ENCODE measurements at regions not wholly inside any gene's neighbourhood (a gene's known extent, or its start where the extent isn't known, plus 50 kb on each side); places are given as distances from the start of the nearest gene placed in this dataset.

DNA sequence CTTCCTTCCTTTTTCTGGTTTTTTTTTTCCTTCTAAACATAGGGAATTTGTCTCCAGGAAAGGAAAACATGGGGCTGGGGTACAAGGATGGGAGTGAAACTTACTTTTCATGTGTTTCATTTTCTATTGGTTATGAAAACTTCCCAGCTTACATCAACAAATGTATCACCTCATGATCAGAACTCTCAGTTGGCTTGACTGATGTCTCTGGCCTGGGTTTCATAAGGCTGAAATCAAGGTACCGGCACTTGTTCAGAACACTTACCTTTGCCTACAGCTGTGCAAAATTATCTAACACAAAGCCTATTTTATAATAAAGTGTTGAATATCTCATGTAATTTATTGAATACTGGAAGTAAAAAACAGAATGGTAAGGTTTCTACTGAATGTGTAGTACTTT lies 91.8 kb upstream of the STT3B start:
- no peak for DNase-seq

DNA sequence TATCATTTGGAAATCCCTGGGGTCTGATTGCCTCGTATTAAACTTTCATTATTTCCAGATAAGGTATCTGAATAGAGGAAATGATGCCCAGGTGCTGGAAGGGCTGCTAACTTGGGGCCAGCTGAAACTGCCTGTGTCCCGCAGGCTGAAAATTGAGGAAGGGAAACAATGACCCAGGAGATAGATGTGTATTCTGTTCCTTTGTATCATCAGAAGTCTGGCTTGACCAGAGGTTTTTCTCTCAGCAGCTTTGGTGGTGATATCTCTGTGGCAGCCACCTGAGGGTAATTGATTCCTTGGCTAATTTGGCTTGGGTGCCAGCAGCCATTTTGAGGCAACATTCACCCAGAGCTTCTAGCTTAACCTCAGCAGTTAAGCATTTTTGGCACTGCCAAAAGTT lies 90.0 kb upstream of the STT3B start:
- DNase-seq: no peak

DNA sequence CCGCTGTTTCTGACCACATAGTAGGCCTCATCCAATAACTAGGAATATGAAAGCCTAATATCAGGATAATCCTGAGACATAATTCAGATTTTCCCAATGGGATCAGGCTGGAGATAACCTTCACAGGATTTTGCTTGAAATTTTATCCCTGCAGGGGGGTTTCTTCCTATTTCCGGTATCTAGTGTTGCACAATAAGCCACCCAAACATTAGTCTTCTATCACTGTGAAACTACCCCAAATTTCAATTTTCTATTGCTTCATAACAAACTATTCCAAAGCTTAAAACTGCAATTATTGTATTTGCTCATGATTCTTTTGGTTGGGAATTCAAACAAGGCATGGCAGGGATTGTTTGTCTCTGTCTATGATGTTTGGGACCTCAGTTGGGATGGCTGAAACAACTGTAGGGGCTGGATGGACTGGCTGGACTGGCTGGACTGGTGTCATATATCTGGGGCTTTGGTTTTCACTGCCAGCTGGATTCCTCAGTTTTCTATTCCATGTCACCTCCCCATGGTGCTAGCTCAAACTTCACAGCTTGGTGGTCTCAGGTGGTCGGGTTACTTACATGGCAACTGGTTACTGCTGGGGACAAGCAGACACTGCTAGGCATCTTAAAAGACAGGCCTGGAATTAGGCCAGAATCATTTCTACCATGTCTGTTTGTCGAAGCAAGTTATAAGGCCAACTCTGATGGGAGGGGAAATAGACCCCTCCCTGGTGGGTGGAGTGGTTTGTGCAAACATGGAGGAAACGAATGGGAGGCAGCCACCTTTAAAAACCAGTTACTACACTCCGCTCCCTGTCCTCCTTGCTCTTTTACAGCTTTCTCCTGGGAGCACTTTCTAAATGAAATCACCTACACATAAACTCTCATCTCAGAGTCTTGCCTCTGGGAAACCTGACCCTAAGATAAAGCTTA lies 88.2 kb upstream of the STT3B start:
- no peak for DNase-seq

DNA sequence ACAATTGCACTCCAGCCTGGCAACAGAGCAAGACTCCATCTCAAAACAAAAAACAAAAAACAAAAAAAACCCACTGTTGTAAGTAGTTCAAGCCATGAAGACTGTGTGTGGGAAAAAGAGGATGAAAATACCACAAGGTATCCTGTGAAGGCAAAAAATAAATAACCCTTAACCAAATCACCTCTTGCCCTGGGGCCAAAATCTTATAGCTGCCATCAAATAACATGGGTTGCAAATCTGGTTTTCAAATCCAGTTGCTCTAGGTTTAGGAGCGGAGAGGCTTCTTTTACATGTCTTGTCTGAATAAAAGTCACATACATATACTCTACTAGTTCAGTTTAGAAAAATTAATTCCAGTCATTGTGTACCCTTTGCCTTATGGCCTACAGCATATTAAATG lies 87.0 kb upstream of the STT3B start:
- no peak for DNase-seq

DNA sequence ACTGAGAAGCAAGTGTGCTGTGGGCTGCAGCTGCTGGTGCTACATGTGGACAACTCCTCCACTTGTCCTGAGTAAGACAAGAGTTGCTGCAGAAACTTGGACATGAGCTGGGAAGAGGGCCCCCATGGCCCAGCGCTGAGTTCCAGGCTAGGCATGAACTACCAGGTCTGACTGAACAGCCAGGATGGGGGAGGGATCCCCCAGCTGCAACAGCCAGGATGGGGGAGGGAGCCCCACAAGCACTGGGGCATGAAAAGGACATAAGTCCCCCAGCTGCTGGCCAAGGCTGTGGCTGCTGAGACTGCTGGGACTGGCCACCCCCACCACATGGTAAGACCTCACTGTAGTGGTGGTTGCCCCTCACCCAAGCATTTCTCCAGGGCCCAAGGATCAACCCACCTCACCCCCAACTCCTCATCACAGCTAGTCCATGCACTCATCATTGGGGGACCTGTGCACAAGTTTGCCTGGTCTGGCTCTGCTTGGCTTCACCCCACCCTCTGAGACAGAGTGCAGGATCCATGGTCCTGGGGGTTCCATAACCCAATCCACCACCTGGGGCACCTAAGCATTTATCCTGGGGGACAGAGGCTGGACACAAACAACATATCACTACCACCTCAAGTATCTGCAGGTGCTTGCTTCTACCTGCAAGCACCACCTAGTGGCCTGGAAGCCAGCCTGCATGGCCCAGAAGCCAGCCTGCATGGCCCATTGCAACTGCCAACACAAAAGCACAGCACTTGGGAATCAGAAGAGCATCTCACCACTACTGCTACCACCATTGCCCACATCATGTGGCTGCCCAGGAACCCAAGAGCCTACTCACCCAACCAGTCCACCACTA lies 84.5 kb upstream of the STT3B start:
- DNase-seq: no peak

DNA sequence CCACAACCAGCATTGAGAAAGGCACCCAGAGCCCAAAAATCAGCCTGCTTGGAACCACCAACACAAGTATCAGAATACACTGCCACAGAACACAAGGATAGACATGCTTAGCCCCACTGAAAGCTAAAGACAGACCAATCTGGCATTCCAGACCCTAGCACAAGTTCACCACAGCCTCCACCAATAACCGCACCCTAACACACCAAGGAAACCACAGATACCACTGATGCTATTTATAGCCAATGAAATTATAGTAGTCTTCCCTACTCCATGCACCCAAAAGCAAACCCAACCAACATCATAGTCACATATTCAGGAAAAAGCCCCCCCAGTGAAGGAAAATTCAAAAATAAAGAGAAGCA lies 83.9 kb upstream of the STT3B start:
- no peak for DNase-seq

DNA sequence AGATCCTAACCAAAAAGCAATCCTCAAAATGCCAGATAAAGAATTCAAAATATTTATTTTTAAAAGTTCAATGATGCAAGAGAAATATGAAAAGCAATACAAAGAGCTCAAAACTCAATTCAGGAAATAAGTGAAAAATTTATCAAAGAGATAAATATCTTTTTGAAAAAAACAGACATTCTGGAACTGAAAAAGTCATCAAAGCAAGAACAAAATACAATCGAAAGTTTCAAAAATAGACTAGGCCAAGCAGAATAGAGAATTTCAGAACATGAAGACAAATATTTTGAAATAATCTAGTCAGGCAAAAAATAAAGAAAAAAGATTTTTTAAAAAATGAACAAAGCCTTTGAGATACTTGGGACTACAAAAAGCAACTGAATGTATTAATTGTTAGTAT lies 83.4 kb upstream of the STT3B start:
- no peak for DNase-seq

DNA sequence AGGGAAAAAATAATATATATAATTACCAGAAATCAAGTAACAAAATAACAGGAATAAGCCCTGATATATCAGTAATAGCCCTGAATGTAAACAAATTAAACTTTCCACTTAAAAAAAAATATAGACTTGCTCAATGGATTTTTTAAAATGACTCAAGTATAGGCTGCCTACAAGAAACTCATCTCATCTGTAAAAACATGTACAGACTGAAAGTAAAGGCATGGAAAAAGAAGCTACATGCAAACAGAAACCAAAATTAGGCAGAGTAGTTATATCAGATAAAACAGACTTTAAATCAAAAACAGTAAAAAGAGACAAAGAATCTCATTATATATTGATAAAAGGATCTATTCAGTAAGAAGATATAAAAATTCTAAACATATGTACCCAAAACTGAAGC lies 82.4 kb upstream of the STT3B start:
- DNase-seq: no peak

DNA sequence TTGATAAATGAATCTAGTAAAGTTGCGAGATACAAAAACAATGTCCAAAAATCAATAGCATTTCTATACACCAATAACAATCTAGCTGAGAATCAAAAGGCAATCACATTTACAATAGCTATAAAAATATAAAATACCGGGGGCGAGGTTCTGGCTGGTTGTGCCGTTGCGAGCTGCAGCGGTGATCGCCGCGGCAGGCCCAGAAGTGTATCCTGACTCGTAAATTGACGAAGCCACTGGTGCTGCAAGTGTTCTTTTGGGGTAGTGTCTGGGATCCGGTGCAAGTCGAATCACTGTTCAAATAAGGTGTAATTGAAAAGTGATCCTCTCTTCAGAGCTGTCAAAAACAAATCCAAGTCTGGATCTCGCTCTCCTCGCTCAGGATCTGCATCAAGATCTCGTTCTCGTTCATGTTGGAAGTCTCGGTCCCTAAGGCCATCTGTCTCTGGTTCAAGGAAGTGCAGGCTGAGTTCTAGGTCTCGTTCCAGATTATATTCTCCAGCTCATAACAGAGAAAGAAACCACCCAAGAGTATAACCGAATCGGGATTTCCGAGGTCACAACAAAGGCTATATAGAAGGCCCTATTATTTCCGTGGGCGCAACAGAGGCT lies 80.1 kb upstream of the STT3B start:
- DNase-seq: no peak

DNA sequence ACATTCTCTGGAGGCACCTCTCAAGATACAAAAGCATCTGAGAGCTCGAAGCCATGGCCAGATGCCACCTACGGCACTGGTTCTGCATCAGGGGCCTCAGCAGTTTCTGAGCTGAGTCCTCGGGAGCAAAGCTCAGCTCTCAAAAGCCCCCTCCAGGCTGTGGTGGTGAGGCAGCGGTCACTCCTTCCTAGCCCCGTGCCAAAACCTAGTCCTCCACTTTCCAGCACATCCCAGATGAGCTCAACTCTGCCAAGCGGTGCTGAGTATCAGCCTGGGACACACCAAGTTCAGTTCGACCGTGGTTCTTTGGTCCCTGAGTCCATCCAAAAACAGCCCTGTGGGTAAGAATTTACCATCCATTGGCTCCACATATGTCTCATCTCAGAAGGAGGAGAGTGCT lies 79.3 kb upstream of the STT3B start:
- no peak for DNase-seq

DNA sequence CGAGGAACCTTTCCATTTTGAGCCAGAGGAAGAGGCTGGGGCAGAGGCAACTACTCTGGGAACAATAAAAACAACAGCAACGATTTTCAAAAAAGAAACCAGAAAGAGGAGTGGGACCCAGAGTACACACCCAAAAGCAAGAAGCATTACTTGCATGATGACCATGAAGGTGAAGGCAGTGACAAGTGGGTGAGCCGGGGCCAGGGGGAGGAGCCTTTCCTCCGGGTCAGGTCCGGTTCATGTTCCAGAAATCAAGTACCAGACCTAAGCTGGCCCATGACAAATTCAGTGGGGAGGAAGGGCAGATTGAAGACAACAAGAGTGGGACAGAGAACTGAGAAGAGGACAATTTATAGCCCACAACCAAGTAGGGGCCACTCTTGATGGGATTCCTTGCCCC lies 77.2 kb upstream of the STT3B start:
- DNase-seq: no peak

DNA sequence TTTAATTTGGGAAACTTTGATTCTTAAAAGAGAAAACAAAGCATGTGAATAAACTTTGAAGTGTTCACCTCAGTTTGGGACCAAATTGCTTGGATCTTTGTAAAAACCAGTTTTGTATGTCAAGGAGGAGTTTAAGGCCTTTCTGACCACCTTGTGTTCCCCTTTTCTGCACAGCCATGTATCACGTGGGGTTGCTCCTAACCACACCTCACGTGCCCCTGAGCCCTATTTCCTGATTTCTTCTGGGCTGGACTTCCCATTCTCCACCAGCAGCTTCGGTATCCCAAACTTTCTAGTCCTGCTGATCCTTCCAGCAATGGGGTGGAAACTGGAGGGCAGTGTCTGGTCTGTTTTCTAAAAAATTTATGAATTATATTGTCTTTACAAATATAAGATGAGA lies 76.4 kb upstream of the STT3B start:
- DNase-seq: no peak

DNA sequence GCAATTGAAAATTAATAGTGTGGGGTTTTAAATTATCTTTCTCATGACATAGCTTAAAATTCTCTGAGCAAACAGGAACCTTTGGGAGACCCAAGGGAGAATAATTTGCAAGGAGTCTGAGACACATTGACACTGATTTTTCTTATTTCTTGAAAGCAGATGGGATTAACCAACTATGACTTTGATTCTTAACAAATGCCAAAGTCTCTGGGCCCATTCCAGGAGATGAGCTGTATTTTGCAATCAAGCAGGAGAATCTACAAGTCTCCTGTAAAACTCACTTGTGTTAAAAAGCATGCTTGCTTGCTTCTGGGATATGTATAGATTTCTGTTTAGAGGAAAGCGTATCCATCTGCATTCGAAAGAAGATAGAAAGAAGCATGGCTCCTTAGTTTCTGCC lies 71.3 kb upstream of the STT3B start:
- DNase-seq: no peak

DNA sequence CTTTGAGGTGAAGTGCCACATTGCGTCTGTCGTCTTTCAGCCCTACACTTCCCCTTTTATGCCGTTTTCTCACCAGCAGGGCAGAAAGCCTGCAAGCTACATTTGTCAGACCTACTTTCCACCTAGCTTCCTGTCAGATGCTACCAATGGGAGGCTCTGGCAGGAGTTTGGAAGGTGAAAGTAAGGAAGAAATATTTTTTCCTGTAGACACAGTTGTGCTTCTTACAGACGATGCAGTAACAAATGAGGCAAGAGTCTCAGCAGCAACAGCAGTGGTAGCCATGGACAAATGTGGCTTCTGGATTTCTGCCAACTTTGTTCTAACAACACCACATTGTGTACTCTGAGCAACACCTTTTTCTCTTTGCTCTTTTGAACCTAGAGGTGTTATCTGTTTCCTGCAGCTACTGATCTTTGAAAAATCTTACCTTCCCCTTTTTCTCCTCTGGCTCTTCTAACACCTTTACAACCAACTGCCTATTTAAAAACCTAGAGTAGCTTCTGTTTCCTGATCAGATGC lies 70.6 kb upstream of the STT3B start:
- no peak for DNase-seq

DNA sequence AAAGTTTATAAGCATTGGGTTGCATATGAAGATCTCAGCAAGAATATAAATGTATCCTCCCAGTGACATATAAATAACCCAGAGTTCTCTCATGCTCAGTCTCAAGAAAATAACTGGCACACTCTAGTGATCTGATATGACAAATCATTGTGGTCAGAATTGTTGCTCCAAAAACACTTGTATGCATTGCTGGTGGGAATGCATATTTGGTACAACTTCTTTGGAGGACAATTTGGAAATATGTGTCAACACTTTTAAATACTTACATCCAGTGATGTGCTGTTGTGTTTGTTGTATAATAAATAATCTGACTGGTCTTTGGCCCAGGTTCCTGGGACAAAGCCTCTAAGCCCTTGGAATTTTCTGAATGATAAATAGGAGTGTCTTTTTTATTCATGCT lies 66.7 kb upstream of the STT3B start:
- no peak for DNase-seq

DNA sequence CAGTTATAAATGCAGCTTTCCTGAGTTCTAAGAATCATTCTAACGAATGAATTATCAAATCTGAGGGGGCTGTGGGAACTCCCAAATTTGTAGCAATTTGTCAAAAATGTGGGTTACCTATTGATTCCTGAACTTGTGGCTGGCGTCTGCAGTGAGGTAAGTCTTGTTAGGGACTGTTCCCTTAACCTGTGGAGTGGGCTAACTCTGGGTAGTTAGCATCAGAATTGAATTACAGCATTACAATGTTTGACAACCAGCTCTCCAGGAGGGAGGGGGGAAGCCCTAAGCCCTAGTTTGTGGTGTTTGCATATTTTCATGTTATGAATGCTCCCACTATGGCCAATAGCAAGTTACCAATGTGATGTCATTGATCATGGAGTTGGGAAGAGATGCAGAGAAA lies 65.9 kb upstream of the STT3B start:
- DNase-seq: no peak

DNA sequence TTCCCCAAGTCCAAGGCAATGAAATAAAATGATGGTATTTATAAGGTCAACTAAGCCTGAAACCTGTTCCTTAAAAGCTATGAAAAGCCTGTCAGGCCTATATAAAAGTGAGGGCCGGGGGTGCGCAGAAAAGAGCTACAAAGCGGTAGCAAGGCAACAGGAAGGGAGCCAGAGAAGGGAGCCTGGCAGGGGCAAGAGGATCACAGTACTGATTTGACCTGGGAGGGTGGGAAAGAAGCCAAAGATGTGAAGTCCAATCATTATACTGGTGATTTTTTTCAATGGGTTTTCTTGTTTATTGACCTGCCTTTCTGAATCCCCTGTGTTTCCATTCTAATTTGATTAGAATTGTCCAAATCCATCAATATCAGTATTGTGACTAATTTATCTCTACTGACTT lies 64.3 kb upstream of the STT3B start:
- DNase-seq: no peak

DNA sequence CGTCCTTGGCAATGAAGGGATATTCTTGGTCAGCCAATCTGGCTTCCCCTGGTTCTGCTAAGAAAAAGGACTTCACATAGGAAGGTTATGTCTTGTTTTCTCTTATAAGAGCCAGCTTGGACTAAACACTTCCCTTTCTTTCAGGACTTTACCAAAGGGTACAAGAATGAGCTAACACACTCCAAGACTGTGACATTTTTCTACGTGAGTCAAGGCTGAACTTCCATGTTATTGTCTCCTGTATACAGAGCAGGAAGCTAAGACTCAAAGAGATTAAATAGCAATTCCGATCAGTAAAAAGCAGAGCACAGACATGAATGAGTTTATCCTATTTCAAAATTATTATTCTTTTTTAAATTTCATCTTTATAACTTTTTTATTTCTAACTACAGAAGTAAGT lies 63.3 kb upstream of the STT3B start:
- no peak for DNase-seq

DNA sequence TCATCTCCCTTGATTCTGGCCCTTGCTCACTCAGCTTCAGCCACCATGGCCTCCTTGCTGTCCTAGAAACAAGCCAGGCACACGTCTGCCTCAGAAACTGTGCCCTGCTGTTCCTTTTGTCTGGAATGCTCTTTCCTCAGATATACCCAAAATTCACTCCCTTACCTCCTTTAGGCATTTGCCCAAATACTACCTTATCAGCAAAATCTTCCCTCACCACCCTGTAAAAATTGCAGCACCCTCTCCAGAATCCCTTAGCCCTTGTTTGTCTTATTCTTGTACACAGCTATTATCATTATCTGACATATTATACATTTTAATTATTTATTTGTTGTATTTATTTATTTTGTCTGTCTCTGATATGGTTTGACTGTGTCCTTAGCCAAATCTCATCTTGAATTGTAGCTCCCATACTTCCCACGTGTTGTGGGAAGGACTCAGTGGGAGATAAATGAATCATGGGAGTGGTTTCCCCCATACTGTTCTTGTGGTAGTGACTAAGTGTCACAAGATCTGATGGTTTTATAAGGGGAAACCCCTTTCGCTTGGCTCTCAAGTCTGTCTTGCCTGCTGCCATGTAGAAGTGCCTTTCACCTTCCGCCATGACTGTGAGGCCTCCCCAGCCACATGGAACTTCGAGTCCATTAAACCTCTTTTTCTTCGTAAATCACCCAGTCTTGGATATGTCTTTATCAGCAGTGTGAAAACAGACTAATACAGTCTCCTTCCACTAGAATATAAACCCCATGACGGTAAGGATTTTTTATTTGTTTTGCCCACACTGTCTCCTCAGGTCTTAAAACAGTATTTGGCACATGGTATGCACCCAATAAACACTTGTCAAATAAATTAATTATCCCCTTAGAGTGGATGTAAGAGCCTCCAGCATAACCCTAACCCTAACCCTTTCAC lies 60.0 kb upstream of the STT3B start:
- no peak for DNase-seq

DNA sequence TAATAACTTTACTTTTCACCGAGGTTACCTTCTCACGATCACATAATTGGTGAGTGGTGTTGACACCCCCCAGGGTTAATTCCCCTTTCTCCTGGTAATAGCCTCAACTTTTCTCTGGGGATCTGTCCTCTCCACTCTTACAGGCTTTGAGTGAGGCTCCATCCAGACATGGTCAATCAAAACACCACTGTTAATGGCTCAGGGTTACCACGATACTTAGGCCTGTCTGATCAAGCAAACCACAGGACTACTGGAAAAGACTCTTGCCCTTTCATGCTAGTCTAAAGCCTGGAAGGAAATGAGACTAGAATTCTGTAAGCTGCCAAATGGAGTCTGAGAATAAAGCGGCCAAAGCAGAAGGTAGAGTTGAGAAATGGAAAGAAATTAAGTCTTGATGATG lies 56.5 kb upstream of the STT3B start:
- no peak for DNase-seq

DNA sequence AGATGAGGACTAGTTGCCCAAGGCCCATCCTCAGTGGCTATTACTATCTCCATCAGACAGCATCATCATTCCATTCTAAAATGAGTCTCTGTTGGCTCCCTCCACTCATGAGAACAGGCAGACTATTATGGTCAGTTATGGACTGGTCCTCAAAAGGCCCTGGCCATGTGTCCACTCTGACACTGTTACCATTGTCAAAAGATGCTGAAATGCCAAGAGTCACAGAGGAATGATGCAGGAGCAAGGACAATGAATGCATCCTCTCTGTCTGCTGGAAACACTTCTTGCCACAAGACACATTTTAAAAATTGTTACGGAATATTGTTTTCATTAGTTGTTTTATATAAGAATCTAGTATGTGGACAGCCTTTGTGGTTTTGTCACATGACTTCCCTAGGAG lies 53.3 kb upstream of the STT3B start:
- DNase-seq: no peak

DNA sequence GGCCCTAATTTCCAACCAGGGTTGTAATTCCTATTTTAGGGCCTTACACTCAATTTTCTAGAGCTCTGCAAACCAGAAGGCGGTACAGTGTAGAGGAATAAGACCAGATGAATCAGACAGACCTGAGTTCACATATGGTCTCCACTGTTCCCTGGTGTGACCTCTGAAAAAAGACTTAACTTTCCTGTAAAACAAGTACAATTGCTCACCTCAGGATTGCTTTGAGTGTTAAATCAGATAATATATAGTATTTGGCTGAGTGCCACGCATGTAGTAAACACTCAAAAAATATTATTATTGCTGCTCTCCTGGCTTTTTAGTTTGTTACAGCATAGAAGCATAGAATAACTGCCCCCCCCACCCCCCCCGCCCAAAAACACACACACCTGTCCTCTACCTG lies 51.0 kb upstream of the STT3B start:
- DNase-seq: no peak

Data from NK-92 treated with Interleukin-12 subunit alpha and Interleukin-12 subunit beta, amount 100 ng/mL, for 24 hours (cell line).